IMR-90 (cell line): ENCODE measurements at regions not wholly inside any gene's neighbourhood (a gene's known extent, or its start where the extent isn't known, plus 50 kb on each side); places are given as distances from the start of the nearest gene placed in this dataset.
"Not testable (repeated sequence)": the region's sequence is repeated elsewhere in the genome, so short reads cannot be mapped to it uniquely, and the experiment has no call there.

Experiments used
- ATAC-seq: fragments of 200-7000 bp; cut with Tn5 transposase; 2 replicates; pipeline ENCODE4 v1.9.1; 2020; ENCODE audit warnings: low read depth, mild to moderate bottlenecking, moderate library complexity
- BruUV-seq: library from RNA; stranded (reverse); fragments of 400-500 nt; replicated peaks from 2 replicates; lab custom pipeline; 2021; lab: Mats Ljungman, UMichigan
- CTCF ChIA-PET: fragments of 300-600 bp; formaldehyde crosslinking; extraction: SDS; loops from one replicate; lab custom pipeline; 2021; ENCODE audit warnings: antibody characterized with exemption; lab: Yijun Ruan, JAX
- POLR2A ChIA-PET: fragments of 300-600 bp; sonication (Branson Sonifier 250); formaldehyde crosslinking; loops from one replicate; lab custom pipeline; 2022; ENCODE audit warnings: antibody characterized with exemption; ENCODE audit not compliant: unreplicated experiment; lab: Charles Lee
- DNase-seq: peaks from one replicate; pipeline ENCODE4 v3.0.0; 2013
- H2AFZ ChIP-seq: replicated peaks from 2 replicates; pipeline ENCODE3; 2013; ENCODE audit warnings: low read length, mild to moderate bottlenecking; ENCODE audit not compliant: poor library complexity
- H2AK5ac ChIP-seq: 2 replicates; pipeline ENCODE4 v1.6.1; 2013; ENCODE audit warnings: low read depth, low read length, inconsistent platforms
- H2AK9ac ChIP-seq: replicated peaks from 2 replicates; pipeline ENCODE3; 2013; ENCODE audit warnings: mild to moderate bottlenecking, low read depth, low read length, moderate library complexity; ENCODE audit not compliant: poor library complexity
- H2BK120ac ChIP-seq: 2 replicates; pipeline ENCODE4 v1.6.1; 2013; ENCODE audit warnings: low read depth, low read length, inconsistent platforms
- H2BK15ac ChIP-seq: 3 replicates; pipeline ENCODE4 v1.6.1; 2013; ENCODE audit warnings: low read depth, low read length, inconsistent platforms
- H2BK20ac ChIP-seq: 2 replicates; pipeline ENCODE4 v1.6.1; 2013; ENCODE audit warnings: low read depth, mild to moderate bottlenecking, inconsistent platforms, low read length, moderate library complexity
- H2BK5ac ChIP-seq: 2 replicates; pipeline ENCODE4 v1.6.1; 2013; ENCODE audit warnings: mild to moderate bottlenecking, low read depth, low read length, inconsistent platforms; ENCODE audit not compliant: poor library complexity, severe bottlenecking
- H3K14ac ChIP-seq: replicated peaks from 2 replicates; pipeline ENCODE4 v1.6.1; 2013; ENCODE audit warnings: low read depth, low read length, inconsistent platforms
- H3K18ac ChIP-seq: 2 replicates; pipeline ENCODE4 v1.6.1; 2013; ENCODE audit warnings: low read depth, low read length, control low read depth
- H3K23ac ChIP-seq: 2 replicates; pipeline ENCODE4 v1.6.1; 2013; ENCODE audit warnings: low read depth, low read length, inconsistent platforms
- H3K27ac ChIP-seq: 2 replicates; pipeline ENCODE4 v1.5.1; 2013; ENCODE audit warnings: mild to moderate bottlenecking, control low read depth, low read length; ENCODE audit not compliant: insufficient read depth
- H3K27me3 ChIP-seq: 2 replicates; pipeline ENCODE4 v1.6.1; 2013; ENCODE audit warnings: low read length; ENCODE audit not compliant: control insufficient read depth, insufficient read depth
- H3K36me3 ChIP-seq: 2 replicates; pipeline ENCODE4 v1.6.1; 2013; ENCODE audit warnings: low read length, mixed read lengths; ENCODE audit not compliant: control insufficient read depth, insufficient read depth
- H3K4ac ChIP-seq: 2 replicates; pipeline ENCODE4 v1.6.1; 2013; ENCODE audit warnings: low read depth, low read length, inconsistent platforms
- H3K4me1 ChIP-seq: 2 replicates; pipeline ENCODE4 v1.6.1; 2013; ENCODE audit warnings: low read length, mixed read lengths; ENCODE audit not compliant: control insufficient read depth, insufficient read depth
- H3K4me2 ChIP-seq: 2 replicates; pipeline ENCODE4 v1.6.1; 2013; ENCODE audit warnings: low read depth, mild to moderate bottlenecking, control low read depth, low read length, moderate library complexity
- H3K4me3 ChIP-seq: 2 replicates; pipeline ENCODE4 v1.5.1; 2013; ENCODE audit warnings: low read depth, mild to moderate bottlenecking, control low read depth, low read length, moderate library complexity; ENCODE audit not compliant: insufficient read depth
- H3K56ac ChIP-seq: 2 replicates; pipeline ENCODE4 v1.6.1; 2013; ENCODE audit warnings: low read length, inconsistent platforms; ENCODE audit not compliant: insufficient read depth; ENCODE audit errors: extremely low read depth
- H3K79me1 ChIP-seq, 2 experiments: 2 replicates each; pipeline ENCODE4 v1.6.1; 2013; ENCODE audit warnings: low read length in 2 of 2, inconsistent platforms in 1 of 2, low read depth in 1 of 2
- H3K9ac ChIP-seq: 2 replicates; pipeline ENCODE4 v1.6.1; 2013; ENCODE audit warnings: low read depth, low read length, control low read depth
- H3K9me1 ChIP-seq: 2 replicates; pipeline ENCODE4 v1.6.1; 2013; ENCODE audit warnings: low read length, inconsistent platforms; ENCODE audit not compliant: insufficient read depth
- H3K9me3 ChIP-seq: 2 replicates; pipeline ENCODE4 v1.6.1; 2013; ENCODE audit warnings: low read length; ENCODE audit not compliant: control insufficient read depth, insufficient read depth
- H4K20me1 ChIP-seq: 2 replicates; pipeline ENCODE4 v1.6.1; 2013; ENCODE audit warnings: low read length, inconsistent platforms; ENCODE audit not compliant: insufficient read depth
- H4K5ac ChIP-seq: 2 replicates; pipeline ENCODE4 v1.6.1; 2013; ENCODE audit warnings: mild to moderate bottlenecking, low read depth, low read length, control low read depth
- H4K8ac ChIP-seq, 2 experiments: 2 replicates each; pipeline ENCODE4 v1.6.1; 2013; ENCODE audit warnings: low read depth in 2 of 2, low read length in 2 of 2, control low read depth in 1 of 2, inconsistent platforms in 1 of 2
- H4K91ac ChIP-seq: 2 replicates; pipeline ENCODE4 v1.6.1; 2013; ENCODE audit warnings: low read depth, low read length, inconsistent platforms; ENCODE audit not compliant: insufficient read depth
- whole genome bisulfite sequencing, 2 experiments: methylation state at CpG; one replicate each; pipeline versions ENCODE4 v1.1.5 to v1.1.7; 2013; ENCODE audit warnings: missing lambda C conversion rate in 2 of 2; ENCODE audit not compliant: insufficient read length in 1 of 2; ENCODE audit errors: extremely low coverage in 2 of 2; 5-methylcytosine and 5-hydroxymethylcytosine counted together
- dilution Hi-C: fragments of 300-500 bp; cut with HindIII; formaldehyde crosslinking; loops from one replicate; pipeline ENCODE4 v1.14.3; 2018; ENCODE audit warnings: low sequenced_read_pairs; ENCODE audit not compliant: unreplicated experiment
- in situ Hi-C: fragments of 300-500 bp; cut with MboI; formaldehyde crosslinking; loops from 3 replicates; pipeline ENCODE4 v1.14.3; 2019; ENCODE audit warnings: low sequenced_read_pairs, inconsistent platforms, mixed read lengths
- intact Hi-C: fragments of 100-400 bp; cut with micrococcal nuclease; formaldehyde crosslinking; loops from 2 replicates; pipeline ENCODE4 v1.10.0; 2022

- H2BK5ac ChIP-seq, H4K5ac ChIP-seq, H2AK5ac ChIP-seq, intact Hi-C loops, H2BK20ac ChIP-seq, H3K14ac ChIP-seq, in situ Hi-C loops, H2BK15ac ChIP-seq, H3K4me3 ChIP-seq, H3K27me3 ChIP-seq, H3K56ac ChIP-seq, CTCF ChIA-PET, H3K18ac ChIP-seq, H3K4me2 ChIP-seq, H3K9me1 ChIP-seq, H2AFZ ChIP-seq, dilution Hi-C loops, BruUV-seq, H3K79me1 ChIP-seq, H2AK9ac ChIP-seq, H4K91ac ChIP-seq, H4K20me1 ChIP-seq, H3K23ac ChIP-seq, H3K9me3 ChIP-seq, DNase-seq, H4K8ac ChIP-seq, H2BK120ac ChIP-seq, H3K9ac ChIP-seq, H3K36me3 ChIP-seq, ATAC-seq, H3K4me1 ChIP-seq, H3K4ac ChIP-seq, POLR2A ChIA-PET, H3K27ac ChIP-seq: not testable (repeated sequence)
- WGBS, 2 experiments: no CpG with 5 or more reads among the region's 10 CpGs
Measured at GRCh38 chr12:17025424-17025823, 419.5 kb upstream of the LMO3 start.
